ENCODE measurements at regions not wholly inside any gene's neighbourhood (a gene's known extent, or its start where the extent isn't known, plus 50 kb on each side); places are given as distances from the start of the nearest gene placed in this dataset.

DNA sequence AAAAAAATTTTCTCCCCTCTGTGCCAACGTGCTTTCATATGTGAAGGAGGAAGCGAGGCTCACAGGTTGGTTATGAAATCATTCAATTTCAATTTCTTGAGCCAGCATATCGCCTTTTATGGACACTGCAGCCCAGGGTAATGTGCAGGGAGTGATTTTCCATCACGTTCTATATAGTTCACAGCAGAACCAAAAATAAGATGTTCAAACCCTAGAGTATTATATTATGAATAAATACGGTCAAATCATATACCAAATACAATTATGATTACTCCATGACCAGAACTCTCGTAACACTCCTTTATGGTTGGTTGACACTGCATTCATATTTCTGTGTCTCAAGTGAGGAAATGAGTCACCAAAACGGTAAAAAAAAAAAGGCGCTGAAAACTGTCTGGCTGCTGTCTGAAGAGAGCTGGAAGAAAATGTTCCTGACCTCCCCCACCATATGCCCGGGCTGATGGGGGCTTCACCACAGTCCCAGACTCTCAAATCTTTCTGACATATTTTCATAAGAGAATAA lies 75.8 kb upstream of the UBAC2 start:
- DNase-seq, result peak; percentile 14 to 28
- Mint-ChIP-seq H3K27ac (peak overlapping the region; percentile 7), H3K36me3 (ENCODE audit: insufficient read depth in 2 of 2) (peaks cover 6 to 11% of the 10 kb centered on the region in 2 donors), H3K4me3 (peak overlapping the region; percentile 59 to 69), H3K4me1 (ENCODE audit: low read depth) (peaks cover 46% of the 10 kb centered on the region), H3K9me3 (peaks cover 4 to 6% of the 10 kb centered on the region in 2 donors), H3K27me3 (ENCODE audit: low read depth) (no peaks in the 10 kb centered on the region)
- peak; percentile 91 to 95 for ATAC-seq (replicated peaks in 1 of 2)

DNA sequence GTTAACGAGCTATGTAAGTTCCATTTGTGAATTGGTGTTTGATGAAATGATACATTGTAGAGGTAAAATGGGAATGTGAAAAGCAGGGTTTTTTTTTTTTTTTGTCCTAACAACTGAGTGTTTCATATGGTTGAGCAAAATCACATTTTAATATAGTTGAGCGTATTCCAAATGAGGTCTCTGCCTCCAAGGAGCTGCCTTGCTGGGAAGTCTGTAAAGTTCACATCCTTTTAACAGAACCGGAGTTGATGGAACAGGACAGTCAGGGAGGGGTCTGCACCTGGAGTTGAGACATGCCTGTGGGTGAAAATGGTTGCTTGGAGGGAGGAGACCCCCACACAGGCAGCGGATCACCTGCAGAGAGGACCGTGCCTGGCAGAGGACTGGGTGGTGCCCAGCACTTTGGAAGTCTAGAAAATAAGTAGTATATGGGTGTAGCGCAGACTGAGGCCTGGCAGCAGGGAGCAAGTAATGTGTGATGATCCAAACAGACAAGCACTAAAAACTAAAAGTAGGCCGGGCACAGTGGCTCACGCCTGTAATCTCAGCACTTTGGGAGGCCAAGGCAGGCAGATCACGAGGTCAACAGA lies 75.2 kb upstream of the UBAC2 start:
- peaks cover 4 to 5% of the 10 kb centered on the region in 2 donors for H3K36me3 Mint-ChIP-seq (ENCODE audit: insufficient read depth in 2 of 2)
- DNase-seq, result no peak
- H3K4me1 Mint-ChIP-seq (ENCODE audit: low read depth), result peaks cover 41% of the 10 kb centered on the region
- H3K27ac Mint-ChIP-seq, result peak overlapping the region; percentile 7
- H3K27me3 Mint-ChIP-seq (ENCODE audit: low read depth), result no peaks in the 10 kb centered on the region
- peaks cover 2 to 4% of the 10 kb centered on the region in 2 donors for H3K9me3 Mint-ChIP-seq
- ATAC-seq (replicated peaks in 1 of 2), result no peak
- peak overlapping the region; percentile 59 to 69 for H3K4me3 Mint-ChIP-seq

DNA sequence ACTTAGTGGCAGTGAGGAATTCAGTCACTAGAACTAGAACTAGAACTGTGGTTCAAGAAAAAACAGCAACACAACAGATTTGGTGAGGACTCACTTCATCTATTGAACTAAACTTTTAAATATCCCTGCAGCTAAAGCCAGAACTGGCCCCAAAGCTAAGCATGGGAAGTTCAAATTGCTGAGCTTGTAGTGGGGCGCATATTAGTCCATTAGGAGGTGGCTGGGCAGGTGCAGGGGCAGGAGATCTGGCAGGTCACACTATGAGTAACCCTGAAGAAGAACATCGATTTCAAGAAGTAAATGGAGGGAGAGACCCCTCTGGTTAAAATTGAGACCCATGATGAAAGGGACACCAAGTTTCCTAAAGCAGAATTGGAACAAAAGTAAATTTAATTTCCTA lies 73.8 kb upstream of the UBAC2 start:
- DNase-seq (no peak), ATAC-seq (replicated peaks in 1 of 2) (no peak)
- H3K4me1 Mint-ChIP-seq (ENCODE audit: low read depth), result peaks cover 34% of the 10 kb centered on the region
- H3K36me3 Mint-ChIP-seq (ENCODE audit: insufficient read depth in 2 of 2), result peaks cover 0 to 1% of the 10 kb centered on the region in 2 donors
- no peak overlapping the region for H3K27ac Mint-ChIP-seq
- H3K4me3 Mint-ChIP-seq, result no peak overlapping the region
- peaks cover 0 to 1% of the 10 kb centered on the region in 2 donors for H3K9me3 Mint-ChIP-seq
- no peaks in the 10 kb centered on the region for H3K27me3 Mint-ChIP-seq (ENCODE audit: low read depth)

DNA sequence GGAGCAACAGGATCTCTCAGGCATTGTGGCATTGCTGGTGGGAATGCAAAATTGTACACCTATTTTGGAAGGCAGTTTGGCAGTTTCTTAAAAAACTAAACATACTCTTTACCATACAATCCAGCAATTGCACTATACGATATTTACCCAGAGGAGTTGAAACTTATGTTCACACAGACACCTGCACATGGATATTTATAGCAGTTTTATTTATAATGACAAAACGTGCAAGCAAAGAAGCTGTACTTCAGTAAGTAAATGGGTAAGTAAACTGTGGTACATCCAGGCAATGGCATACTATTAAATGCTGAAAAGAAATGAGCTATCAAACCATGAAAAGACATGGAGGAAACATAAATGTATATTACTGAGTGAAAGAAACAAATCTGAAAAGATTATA lies 71.6 kb upstream of the UBAC2 start:
- H3K9me3 Mint-ChIP-seq, result peaks cover 0 to 1% of the 10 kb centered on the region in 2 donors
- H3K36me3 Mint-ChIP-seq (ENCODE audit: insufficient read depth in 2 of 2), result no peaks in the 10 kb centered on the region
- H3K27ac Mint-ChIP-seq, result no peak overlapping the region
- DNase-seq, result no peak
- no peaks in the 10 kb centered on the region for H3K27me3 Mint-ChIP-seq (ENCODE audit: low read depth)
- ATAC-seq (replicated peaks in 1 of 2), result no peak
- peaks cover 18% of the 10 kb centered on the region for H3K4me1 Mint-ChIP-seq (ENCODE audit: low read depth)
- no peak overlapping the region for H3K4me3 Mint-ChIP-seq

DNA sequence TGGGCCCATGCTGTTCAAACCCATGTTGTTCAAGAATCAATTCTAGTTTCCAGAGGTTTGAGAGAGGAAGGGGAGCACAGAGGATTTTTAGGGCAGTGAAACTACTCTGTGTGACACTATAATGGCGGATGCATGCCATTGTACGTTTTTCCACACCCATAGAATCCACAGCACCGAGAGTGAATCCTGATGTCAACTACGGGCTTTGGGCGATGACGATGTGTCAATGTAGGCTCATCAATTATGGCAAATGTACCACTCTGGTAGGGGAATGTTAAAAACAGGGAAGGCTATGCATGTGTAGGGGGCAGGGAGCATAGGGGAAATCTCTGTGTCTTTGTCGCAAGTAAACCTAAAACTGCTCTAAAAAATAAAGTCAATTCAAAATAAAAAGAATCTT lies 70.7 kb upstream of the UBAC2 start:
- H3K27me3 Mint-ChIP-seq (ENCODE audit: low read depth), result no peaks in the 10 kb centered on the region
- peaks cover 9% of the 10 kb centered on the region for H3K4me1 Mint-ChIP-seq (ENCODE audit: low read depth)
- H3K4me3 Mint-ChIP-seq, result no peak overlapping the region
- no peak for DNase-seq
- ATAC-seq (replicated peaks in 1 of 2), result no peak
- H3K9me3 Mint-ChIP-seq, result peaks cover 0 to 1% of the 10 kb centered on the region in 2 donors
- no peak overlapping the region for H3K27ac Mint-ChIP-seq
- no peaks in the 10 kb centered on the region for H3K36me3 Mint-ChIP-seq (ENCODE audit: insufficient read depth in 2 of 2)

DNA sequence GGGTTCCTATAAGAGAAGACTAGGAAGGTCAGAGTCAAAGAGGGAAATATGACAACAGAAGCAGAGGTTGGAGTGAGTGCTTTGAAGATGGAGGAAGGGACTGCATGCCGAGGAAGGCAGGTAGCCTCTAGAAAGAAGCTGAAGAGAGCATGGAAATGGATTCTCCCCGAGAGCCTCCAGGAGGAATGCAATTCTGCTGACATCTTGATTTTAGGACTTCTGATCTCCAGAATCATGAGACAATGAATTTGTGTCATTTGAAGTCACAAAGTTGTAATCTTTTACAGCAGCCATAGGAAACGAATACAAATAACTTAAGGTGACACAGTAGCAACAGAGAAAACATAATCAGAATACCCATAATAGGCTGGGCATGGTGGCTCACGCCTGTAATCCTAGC lies 69.2 kb upstream of the UBAC2 start:
- Mint-ChIP-seq H3K27ac (no peak overlapping the region), H3K27me3 (ENCODE audit: low read depth) (no peaks in the 10 kb centered on the region), H3K9me3 (peaks cover 0 to 1% of the 10 kb centered on the region in 2 donors), H3K4me1 (ENCODE audit: low read depth) (no peaks in the 10 kb centered on the region), H3K36me3 (ENCODE audit: insufficient read depth in 2 of 2) (no peaks in the 10 kb centered on the region), H3K4me3 (no peak overlapping the region)
- no peak for DNase-seq
- ATAC-seq (replicated peaks in 1 of 2), result no peak

DNA sequence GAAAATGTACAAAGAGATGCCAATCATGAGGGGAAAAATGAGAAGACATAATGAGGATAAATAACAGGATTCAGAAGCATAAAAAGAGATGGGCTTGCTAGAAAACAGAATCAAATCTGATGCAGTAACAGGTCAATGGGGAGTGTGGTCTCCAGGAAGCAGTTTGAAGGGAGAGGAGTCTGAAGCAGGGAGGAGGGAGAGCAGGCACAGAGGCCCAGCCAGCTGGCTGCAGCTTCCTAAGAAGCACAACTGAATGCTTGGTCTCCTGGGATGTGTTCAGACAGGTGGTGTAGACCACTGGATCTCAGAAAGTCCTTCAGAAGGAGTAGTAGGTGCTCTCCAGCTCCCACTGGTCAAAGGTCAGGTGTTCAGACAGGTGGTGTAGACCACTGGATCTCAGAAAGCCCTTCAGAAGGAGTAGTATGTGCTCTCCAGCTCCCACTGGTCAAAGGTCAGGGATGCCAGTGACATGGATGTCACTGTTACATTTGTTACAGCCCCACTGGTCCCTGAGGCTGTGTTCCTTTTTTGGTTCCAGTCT lies 68.3 kb upstream of the UBAC2 start:
- DNase-seq, result no peak
- H3K4me3 Mint-ChIP-seq, result no peak overlapping the region
- no peak overlapping the region for H3K27ac Mint-ChIP-seq
- H3K4me1 Mint-ChIP-seq (ENCODE audit: low read depth), result no peaks in the 10 kb centered on the region
- ATAC-seq (replicated peaks in 1 of 2), result no peak
- peaks cover 0 to 1% of the 10 kb centered on the region in 2 donors for H3K9me3 Mint-ChIP-seq
- H3K36me3 Mint-ChIP-seq (ENCODE audit: insufficient read depth in 2 of 2), result no peaks in the 10 kb centered on the region
- no peaks in the 10 kb centered on the region for H3K27me3 Mint-ChIP-seq (ENCODE audit: low read depth)

DNA sequence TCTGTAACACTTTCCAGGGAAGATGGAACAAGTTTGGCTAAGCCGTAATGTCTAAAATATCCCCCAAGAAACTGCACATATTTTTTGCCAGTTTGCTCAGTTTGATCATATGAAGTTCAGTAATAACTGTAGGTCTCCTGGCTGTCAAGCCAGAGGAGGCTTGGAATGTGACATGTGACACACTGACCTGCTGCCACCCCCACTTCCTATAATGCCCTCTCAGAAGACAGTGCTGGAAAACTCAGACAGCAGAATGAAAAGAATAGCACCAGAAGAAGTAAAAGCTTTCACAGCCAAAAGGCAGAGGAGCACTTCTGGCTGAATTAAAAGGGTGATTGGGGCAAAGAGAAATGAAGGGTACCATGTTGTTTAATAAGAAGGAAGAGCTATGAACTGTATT lies 67.4 kb upstream of the UBAC2 start:
- Mint-ChIP-seq H3K36me3 (ENCODE audit: insufficient read depth in 2 of 2) (no peaks in the 10 kb centered on the region), H3K9me3 (peaks cover 0 to 1% of the 10 kb centered on the region in 2 donors), H3K4me1 (ENCODE audit: low read depth) (no peaks in the 10 kb centered on the region), H3K4me3 (no peak overlapping the region), H3K27me3 (ENCODE audit: low read depth) (no peaks in the 10 kb centered on the region), H3K27ac (no peak overlapping the region)
- ATAC-seq (replicated peaks in 1 of 2) (no peak), DNase-seq (no peak)

DNA sequence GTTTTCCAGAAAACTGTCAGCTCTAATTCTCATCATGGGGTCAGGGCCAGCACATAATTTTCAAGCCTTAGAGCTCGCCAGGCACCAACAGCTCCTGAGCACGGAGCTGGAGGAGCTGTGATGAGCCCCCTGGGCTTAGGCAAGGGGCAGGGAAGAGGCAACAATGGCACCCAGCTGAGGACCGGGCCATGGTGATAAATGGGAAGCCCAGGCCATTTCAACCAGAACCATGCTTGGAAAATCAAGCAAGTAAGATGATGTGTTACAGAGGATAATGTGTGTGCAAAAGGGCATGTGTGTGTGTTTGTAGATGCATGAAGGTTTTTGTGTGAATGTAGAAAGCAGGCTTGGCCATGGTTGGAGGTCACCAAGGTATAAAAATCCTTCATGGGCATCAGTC lies 66.8 kb upstream of the UBAC2 start:
- ATAC-seq (replicated peaks in 1 of 2), result no peak
- Mint-ChIP-seq H3K4me3 (no peak overlapping the region), H3K27ac (no peak overlapping the region), H3K4me1 (ENCODE audit: low read depth) (no peaks in the 10 kb centered on the region), H3K36me3 (ENCODE audit: insufficient read depth in 2 of 2) (no peaks in the 10 kb centered on the region), H3K9me3 (no peaks in the 10 kb centered on the region), H3K27me3 (ENCODE audit: low read depth) (no peaks in the 10 kb centered on the region)
- DNase-seq, result no peak

DNA sequence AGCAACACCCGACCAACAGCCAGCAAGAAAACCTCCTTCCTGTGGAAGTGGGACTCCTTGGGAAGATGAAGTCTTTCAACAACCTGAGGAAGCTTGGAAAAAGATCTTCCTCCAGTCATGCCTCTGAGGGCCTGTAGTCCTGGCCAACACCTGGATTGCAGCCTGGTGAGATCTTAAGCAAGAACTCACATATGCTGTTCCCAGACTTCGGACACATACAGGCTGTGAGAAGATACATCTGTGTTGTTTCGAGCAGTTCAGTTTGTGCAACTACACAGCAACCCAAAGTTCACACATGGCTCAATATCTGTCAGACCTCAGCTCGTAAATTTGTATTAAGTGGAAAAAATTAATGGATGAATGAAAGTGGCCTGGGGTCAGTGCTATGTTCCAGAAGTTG lies 65.1 kb upstream of the UBAC2 start:
- H3K4me1 Mint-ChIP-seq (ENCODE audit: low read depth), result no peaks in the 10 kb centered on the region
- no peaks in the 10 kb centered on the region for H3K36me3 Mint-ChIP-seq (ENCODE audit: insufficient read depth in 2 of 2)
- H3K27me3 Mint-ChIP-seq (ENCODE audit: low read depth), result no peaks in the 10 kb centered on the region
- no peak overlapping the region for H3K27ac Mint-ChIP-seq
- no peak for ATAC-seq (replicated peaks in 1 of 2)
- no peak for DNase-seq
- H3K9me3 Mint-ChIP-seq, result no peaks in the 10 kb centered on the region
- H3K4me3 Mint-ChIP-seq, result no peak overlapping the region

DNA sequence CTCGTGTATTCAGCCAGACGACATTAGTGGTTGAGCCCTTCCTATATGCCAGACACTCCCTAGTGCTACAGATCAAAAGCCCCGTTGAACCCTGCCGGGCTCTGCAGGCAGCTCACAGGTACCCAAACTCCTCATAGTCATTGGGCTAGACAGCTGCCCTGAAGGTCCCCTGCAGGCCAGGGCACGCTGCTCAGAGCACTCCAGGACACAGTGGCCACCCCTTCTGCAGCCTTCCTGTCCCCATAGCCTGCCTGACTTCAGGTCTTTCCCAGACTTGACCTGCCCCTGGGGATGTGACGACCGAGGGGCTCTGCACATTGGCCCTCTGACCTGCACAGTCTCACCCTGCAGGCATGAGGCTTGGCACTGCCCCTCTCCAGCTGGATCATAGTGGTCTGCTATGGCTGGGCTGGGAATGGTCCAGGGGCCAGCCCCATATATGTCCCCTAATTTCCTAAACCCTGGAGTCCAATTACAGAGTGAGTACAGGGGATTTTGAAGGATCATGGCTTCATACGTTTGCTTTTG lies 64.2 kb upstream of the UBAC2 start:
- no peak for ATAC-seq (replicated peaks in 1 of 2)
- no peak overlapping the region for H3K4me3 Mint-ChIP-seq
- H3K4me1 Mint-ChIP-seq (ENCODE audit: low read depth), result no peaks in the 10 kb centered on the region
- no peaks in the 10 kb centered on the region for H3K27me3 Mint-ChIP-seq (ENCODE audit: low read depth)
- no peaks in the 10 kb centered on the region for H3K9me3 Mint-ChIP-seq
- DNase-seq, result no peak
- no peaks in the 10 kb centered on the region for H3K36me3 Mint-ChIP-seq (ENCODE audit: insufficient read depth in 2 of 2)
- no peak overlapping the region for H3K27ac Mint-ChIP-seq

DNA sequence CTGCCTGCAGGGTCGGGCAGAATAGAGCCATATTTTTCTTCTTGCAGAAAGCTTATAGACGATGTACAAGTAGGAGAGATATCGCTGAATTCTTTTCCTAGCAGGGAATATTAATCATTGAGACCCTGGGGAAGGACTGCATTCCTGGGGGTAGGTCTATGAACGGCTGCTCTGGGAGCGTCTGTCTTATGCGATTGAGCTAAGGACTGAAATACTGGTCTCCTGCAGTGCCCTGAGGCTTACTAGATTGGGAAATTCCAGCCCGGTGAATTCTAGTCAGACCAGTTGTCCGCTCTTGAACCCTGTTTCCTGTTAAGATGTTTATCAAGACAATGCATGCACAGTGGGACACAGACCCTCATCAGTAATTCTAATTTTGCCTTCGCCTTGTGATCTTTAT lies 59.8 kb upstream of the UBAC2 start:
- ATAC-seq (replicated peaks in 1 of 2) (no peak), DNase-seq (no peak)
- H3K4me3 Mint-ChIP-seq, result no peak overlapping the region
- H3K27ac Mint-ChIP-seq, result no peak overlapping the region
- H3K4me1 Mint-ChIP-seq (ENCODE audit: low read depth), result no peaks in the 10 kb centered on the region
- H3K36me3 Mint-ChIP-seq (ENCODE audit: insufficient read depth in 2 of 2), result no peaks in the 10 kb centered on the region
- peaks cover 5% of the 10 kb centered on the region for H3K27me3 Mint-ChIP-seq (ENCODE audit: low read depth)
- no peaks in the 10 kb centered on the region for H3K9me3 Mint-ChIP-seq

DNA sequence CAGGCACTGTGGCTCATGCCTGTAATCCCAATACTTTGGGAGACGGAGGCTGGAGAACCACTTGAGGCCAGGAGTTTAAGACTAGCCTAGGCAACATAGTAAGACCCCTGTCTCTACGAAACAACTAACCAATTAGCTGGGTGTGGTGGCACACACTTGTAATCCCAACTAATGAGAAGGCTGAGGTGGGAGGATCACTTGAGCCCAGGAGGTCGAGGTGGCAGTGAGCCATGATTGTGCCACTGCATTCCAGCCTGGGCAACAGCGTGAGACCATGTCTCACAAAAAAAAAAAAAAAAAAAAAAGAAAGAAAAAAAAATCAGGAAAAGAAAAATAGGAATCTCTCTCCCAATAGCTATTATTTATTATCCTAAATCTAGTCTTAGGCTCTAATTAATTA lies 56.8 kb upstream of the UBAC2 start:
- Mint-ChIP-seq H3K4me1 (ENCODE audit: low read depth) (no peaks in the 10 kb centered on the region), H3K9me3 (no peaks in the 10 kb centered on the region), H3K36me3 (ENCODE audit: insufficient read depth in 2 of 2) (no peaks in the 10 kb centered on the region), H3K4me3 (no peak overlapping the region), H3K27ac (no peak overlapping the region), H3K27me3 (ENCODE audit: low read depth) (peaks cover 5% of the 10 kb centered on the region)
- DNase-seq (no peak), ATAC-seq (replicated peaks in 1 of 2) (no peak)

DNA sequence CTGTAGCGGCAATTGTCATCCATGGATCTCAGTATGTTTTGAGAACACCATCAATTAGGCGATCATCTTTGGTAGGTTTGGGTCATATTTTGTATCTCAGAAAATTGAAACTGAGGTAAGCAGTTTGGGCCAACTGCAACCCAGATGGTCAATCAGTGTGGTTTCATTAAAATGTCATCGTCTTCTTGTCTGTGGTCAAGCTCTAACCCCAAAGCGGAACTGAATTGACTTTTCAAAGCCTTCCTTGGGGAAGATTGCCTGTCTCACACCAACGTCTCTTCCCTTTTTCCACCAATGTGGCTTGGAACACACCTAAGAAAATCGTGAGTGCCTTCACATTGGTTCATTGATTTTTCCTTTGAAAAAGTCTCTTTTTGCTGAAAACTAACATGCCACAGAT lies 56.3 kb upstream of the UBAC2 start:
- Mint-ChIP-seq H3K27me3 (ENCODE audit: low read depth) (peaks cover 5% of the 10 kb centered on the region), H3K9me3 (no peaks in the 10 kb centered on the region), H3K4me3 (no peak overlapping the region), H3K4me1 (ENCODE audit: low read depth) (no peaks in the 10 kb centered on the region), H3K36me3 (ENCODE audit: insufficient read depth in 2 of 2) (no peaks in the 10 kb centered on the region), H3K27ac (no peak overlapping the region)
- no peak for ATAC-seq (replicated peaks in 1 of 2)
- no peak for DNase-seq
